HG02852 (cell line): ENCODE measurements at regions not wholly inside any gene's neighbourhood (a gene's known extent, or its start where the extent isn't known, plus 50 kb on each side); places are given as distances from the start of the nearest gene placed in this dataset.

Experiments
- ATAC-seq: cut with Tn5 transposase; IDR thresholded peaks from one replicate; pipeline ENCODE4 v1.9.1; 2021; ENCODE audit warnings: mild to moderate bottlenecking, moderate library complexity; ENCODE audit not compliant: unreplicated experiment

GRCh38 chr10:65858841-65859240 lies 1067.0 kb upstream of the LRRTM3 start:
- no peak for ATAC-seq

GRCh38 chr10:65861249-65861648 lies 1064.6 kb upstream of the LRRTM3 start:
- peak; percentile 92 for ATAC-seq
